22Rv1 (cell line): ENCODE measurements at regions not wholly inside any gene's neighbourhood (a gene's known extent, or its start where the extent isn't known, plus 50 kb on each side); places are given as distances from the start of the nearest gene placed in this dataset.

Experiments
- CTCF ChIP-seq: fragments of 450-650 bp; IDR thresholded peaks from 2 replicates; pipeline ENCODE4 v1.5.1; 2017; ENCODE audit warnings: mild to moderate bottlenecking
- ZFX ChIP-seq: fragments of 450-650 bp; IDR thresholded peaks from 2 replicates; pipeline ENCODE4 v1.6.1; 2017; ENCODE audit warnings: antibody characterized with exemption, borderline replicate concordance

- TF ChIP-seq CTCF = no peak
- TF ChIP-seq ZFX = no peak
These were observed 74.1 kb upstream of the POU3F1 start for GRCh38 chr1:38120552-38121230.
